ENCODE measurements at regions not wholly inside any gene's neighbourhood (a gene's known extent, or its start where the extent isn't known, plus 50 kb on each side); places are given as distances from the start of the nearest gene placed in this dataset.

GRCh38 chr7:31439165-31439564, 74.7 kb upstream of the ITPRID1 start:
- no peak for TF ChIP-seq CTCF (conservative IDR thresholded peaks at IDR 0.05)

GRCh38 chr7:31440511-31440910, 73.4 kb upstream of the ITPRID1 start:
- Histone ChIP-seq H3K4me3 (ENCODE audit: low read length) (no peak overlapping the region), H3K4me1 (ENCODE audit: control insufficient read depth, insufficient read depth, low read length) (peaks cover 4% of the 10 kb centered on the region), H3K9me3 (ENCODE audit: control insufficient read depth, low read length) (no peaks in the 10 kb centered on the region), H3K27ac (ENCODE audit: low read depth, low read length) (no peak overlapping the region), H3K36me3 (ENCODE audit: control insufficient read depth, insufficient read depth, low read length) (no peaks in the 10 kb centered on the region), H3K27me3 (ENCODE audit: control insufficient read depth, insufficient read depth, low read length, poor library complexity, severe bottlenecking) (peaks cover 34% of the 10 kb centered on the region), H3K9ac (ENCODE audit: extremely low read depth, low read length, poor library complexity, severe bottlenecking) (no peak overlapping the region)
- no peak for TF ChIP-seq CTCF (conservative IDR thresholded peaks at IDR 0.05)
- 92 to 96% methylated on average over 2 to 3 of the region's 3 CpGs for WGBS, 2 experiments (ENCODE audit: insufficient coverage in 1 of 2, insufficient read length in 1 of 2)
- H3K4me3 Mint-ChIP-seq: no peak overlapping the region
- H3K27me3 Mint-ChIP-seq (ENCODE audit: insufficient read depth): peaks cover 38% of the 10 kb centered on the region
- peaks cover 23% of the 10 kb centered on the region for H3K4me1 Mint-ChIP-seq
- DNase-seq: no peak
- no peak overlapping the region for H3K27ac Mint-ChIP-seq
- H3K9me3 Mint-ChIP-seq: no peaks in the 10 kb centered on the region
- H3K36me3 Mint-ChIP-seq (ENCODE audit: low read depth): no peaks in the 10 kb centered on the region

More at GRCh38 chr7:31439165-31439564, 74.7 kb upstream of the ITPRID1 start:
- Mint-ChIP-seq H3K36me3 (ENCODE audit: low read depth) (no peaks in the 10 kb centered on the region), H3K4me1 (peaks cover 16% of the 10 kb centered on the region), H3K27me3 (ENCODE audit: insufficient read depth) (peaks cover 38% of the 10 kb centered on the region), H3K4me3 (no peak overlapping the region), H3K27ac (no peak overlapping the region), H3K9me3 (no peaks in the 10 kb centered on the region)
- WGBS, 2 experiments (ENCODE audit: insufficient coverage in 1 of 2, insufficient read length in 1 of 2): 83 to 86% methylated on average over 2 to 3 of the region's 3 CpGs
- no peak overlapping the region for H3K4me3 ChIP-seq (ENCODE audit: low read length)
- H3K27me3 ChIP-seq (ENCODE audit: control insufficient read depth, insufficient read depth, low read length, poor library complexity, severe bottlenecking): peaks cover 34% of the 10 kb centered on the region
- H3K4me1 ChIP-seq (ENCODE audit: control insufficient read depth, insufficient read depth, low read length): peaks cover 3% of the 10 kb centered on the region
- no peaks in the 10 kb centered on the region for H3K9me3 ChIP-seq (ENCODE audit: control insufficient read depth, low read length)
- H3K36me3 ChIP-seq (ENCODE audit: control insufficient read depth, insufficient read depth, low read length): no peaks in the 10 kb centered on the region
- no peak overlapping the region for H3K9ac ChIP-seq (ENCODE audit: extremely low read depth, low read length, poor library complexity, severe bottlenecking)
- DNase-seq: no peak
- H3K27ac ChIP-seq (ENCODE audit: low read depth, low read length): no peak overlapping the region

- H3K27me3 Mint-ChIP-seq (ENCODE audit: insufficient read depth): peaks cover 34% of the 10 kb centered on the region
- WGBS, 2 experiments (ENCODE audit: insufficient coverage in 1 of 2, insufficient read length in 1 of 2): 91 to 92% methylated on average over 2 to 4 of the region's 4 CpGs
- no peak overlapping the region for H3K4me3 Mint-ChIP-seq
- Histone ChIP-seq H3K4me1 (ENCODE audit: control insufficient read depth, insufficient read depth, low read length) (peaks cover 10% of the 10 kb centered on the region), H3K4me3 (ENCODE audit: low read length) (no peak overlapping the region), H3K36me3 (ENCODE audit: control insufficient read depth, insufficient read depth, low read length) (no peaks in the 10 kb centered on the region), H3K9ac (ENCODE audit: extremely low read depth, low read length, poor library complexity, severe bottlenecking) (no peak overlapping the region), H3K9me3 (ENCODE audit: control insufficient read depth, low read length) (peaks cover 5% of the 10 kb centered on the region), H3K27me3 (ENCODE audit: control insufficient read depth, insufficient read depth, low read length, poor library complexity, severe bottlenecking) (peaks cover 34% of the 10 kb centered on the region), H3K27ac (ENCODE audit: low read depth, low read length) (no peak overlapping the region)
- no peaks in the 10 kb centered on the region for H3K36me3 Mint-ChIP-seq (ENCODE audit: low read depth)
- H3K27ac Mint-ChIP-seq: no peak overlapping the region
- no peak for TF ChIP-seq CTCF (conservative IDR thresholded peaks at IDR 0.05)
- no peak for DNase-seq
- peaks cover 32% of the 10 kb centered on the region for H3K4me1 Mint-ChIP-seq
- peaks cover 2% of the 10 kb centered on the region for H3K9me3 Mint-ChIP-seq
These were observed 71.3 kb upstream of the ITPRID1 start for GRCh38 chr7:31442626-31443025.
